KMS-11 (cell line): ENCODE measurements at regions not wholly inside any gene's neighbourhood (a gene's known extent, or its start where the extent isn't known, plus 50 kb on each side); places are given as distances from the start of the nearest gene placed in this dataset.

Source experiments
- H2AFZ ChIP-seq: fragments of 200-600 bp; sonication (generic); 2 replicates; pipeline ENCODE4 v1.6.1; 2016; ENCODE audit warnings: antibody characterized with exemption, mixed run types, low read depth
- H3K27ac ChIP-seq: fragments of 200-600 bp; sonication (generic); 2 replicates; pipeline ENCODE4 v1.6.1; 2016; ENCODE audit warnings: mild to moderate bottlenecking, mixed run types
- H3K27me3 ChIP-seq: fragments of 200-600 bp; sonication (generic); 2 replicates; pipeline ENCODE4 v1.6.1; 2017; ENCODE audit warnings: mild to moderate bottlenecking, low read depth, mixed run types, moderate library complexity; ENCODE audit not compliant: insufficient read depth
- H3K36me3 ChIP-seq: fragments of 200-600 bp; sonication (generic); 2 replicates; pipeline ENCODE4 v1.6.1; 2017; ENCODE audit warnings: mild to moderate bottlenecking, mixed run types; ENCODE audit not compliant: insufficient read depth
- H3K4me1 ChIP-seq: fragments of 200-600 bp; sonication (generic); 2 replicates; pipeline ENCODE4 v1.6.1; 2016; ENCODE audit warnings: mild to moderate bottlenecking, low read depth, mixed run types; ENCODE audit not compliant: poor library complexity, severe bottlenecking
- H3K4me2 ChIP-seq: fragments of 200-600 bp; sonication (generic); 2 replicates; pipeline ENCODE4 v1.7.0; 2016; ENCODE audit warnings: mild to moderate bottlenecking, mixed run types
- H3K4me3 ChIP-seq: fragments of 200-600 bp; sonication (generic); IDR thresholded peaks from 2 replicates; pipeline ENCODE4 v1.6.1; 2017; ENCODE audit warnings: low read depth, low read length, mixed read lengths; ENCODE audit not compliant: insufficient read depth
- H3K79me2 ChIP-seq: fragments of 200-600 bp; sonication (generic); 2 replicates; pipeline ENCODE4 v1.6.1; 2016; ENCODE audit warnings: low read depth, mixed run types; ENCODE audit not compliant: insufficient read depth
- H3K9ac ChIP-seq: fragments of 200-600 bp; sonication (generic); 2 replicates; pipeline ENCODE4 v1.6.1; 2016; ENCODE audit warnings: mild to moderate bottlenecking, mixed run types
- H4K20me1 ChIP-seq: fragments of 200-600 bp; sonication (generic); 2 replicates; pipeline ENCODE4 v1.6.1; 2016; ENCODE audit warnings: mild to moderate bottlenecking, mixed run types; ENCODE audit not compliant: insufficient read depth
- TF ChIP-seq, protein P1 (sequence below): fragments of 200-600 bp; sonication (generic); conservative IDR thresholded peaks from 2 replicates; pipeline ENCODE4 v1.6.1; 2017; ENCODE audit warnings: low read depth, mild to moderate bottlenecking, antibody characterized with exemption, low read length, moderate library complexity, mixed read lengths

DNA sequence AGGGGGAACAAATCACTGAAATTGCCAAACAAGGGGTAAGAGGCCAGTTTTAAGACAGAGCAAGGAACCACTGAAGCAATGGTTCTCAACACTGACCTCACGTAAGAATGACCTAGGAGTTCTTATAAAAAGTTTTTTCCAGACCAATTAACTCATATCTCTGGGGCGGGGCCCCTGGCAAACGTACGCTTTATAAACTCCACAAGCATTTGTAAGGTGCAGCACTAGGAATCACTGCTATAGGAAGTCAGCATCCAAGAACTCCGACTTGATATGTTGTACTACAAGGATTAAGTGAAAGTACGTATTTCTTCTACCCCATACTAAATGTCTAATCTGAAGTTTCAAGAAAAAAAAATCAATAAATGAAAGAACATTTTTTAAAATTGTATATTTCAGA, 269.9 kb downstream of the RCHY1 start:
- Histone ChIP-seq H4K20me1 (no peaks in the 10 kb centered on the region), H3K27me3 (no peaks in the 10 kb centered on the region), H3K4me1 (no peaks in the 10 kb centered on the region), H3K36me3 (no peaks in the 10 kb centered on the region), H3K27ac (no peak overlapping the region), H3K79me2 (no peaks in the 10 kb centered on the region), H3K4me2 (no peak overlapping the region), H2AFZ (no peak overlapping the region), H3K4me3 (no peak overlapping the region), H3K9ac (no peak overlapping the region)
- TF ChIP-seq, protein P1, sequence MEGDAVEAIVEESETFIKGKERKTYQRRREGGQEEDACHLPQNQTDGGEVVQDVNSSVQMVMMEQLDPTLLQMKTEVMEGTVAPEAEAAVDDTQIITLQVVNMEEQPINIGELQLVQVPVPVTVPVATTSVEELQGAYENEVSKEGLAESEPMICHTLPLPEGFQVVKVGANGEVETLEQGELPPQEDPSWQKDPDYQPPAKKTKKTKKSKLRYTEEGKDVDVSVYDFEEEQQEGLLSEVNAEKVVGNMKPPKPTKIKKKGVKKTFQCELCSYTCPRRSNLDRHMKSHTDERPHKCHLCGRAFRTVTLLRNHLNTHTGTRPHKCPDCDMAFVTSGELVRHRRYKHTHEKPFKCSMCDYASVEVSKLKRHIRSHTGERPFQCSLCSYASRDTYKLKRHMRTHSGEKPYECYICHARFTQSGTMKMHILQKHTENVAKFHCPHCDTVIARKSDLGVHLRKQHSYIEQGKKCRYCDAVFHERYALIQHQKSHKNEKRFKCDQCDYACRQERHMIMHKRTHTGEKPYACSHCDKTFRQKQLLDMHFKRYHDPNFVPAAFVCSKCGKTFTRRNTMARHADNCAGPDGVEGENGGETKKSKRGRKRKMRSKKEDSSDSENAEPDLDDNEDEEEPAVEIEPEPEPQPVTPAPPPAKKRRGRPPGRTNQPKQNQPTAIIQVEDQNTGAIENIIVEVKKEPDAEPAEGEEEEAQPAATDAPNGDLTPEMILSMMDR, result no peak

DNA sequence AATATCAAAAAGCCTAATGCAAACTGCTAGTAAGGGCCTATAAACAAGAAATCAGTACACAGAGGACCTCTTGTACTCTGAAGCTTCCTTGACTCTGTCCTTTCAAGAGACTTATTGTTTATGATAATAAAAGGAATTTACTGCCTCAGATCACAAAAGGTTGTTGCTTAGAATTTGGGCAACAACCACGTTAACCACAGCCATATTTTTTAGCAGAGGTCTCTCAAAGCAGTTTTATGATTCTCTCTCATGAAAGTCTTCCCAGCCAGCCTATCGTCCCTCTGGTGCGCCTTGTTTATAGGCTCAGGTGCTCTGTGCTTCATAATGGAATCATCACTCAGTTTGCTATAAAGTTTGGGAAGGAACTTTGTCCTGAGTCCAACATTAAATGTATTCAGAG, 270.6 kb downstream of the RCHY1 start:
- Histone ChIP-seq H3K79me2 (no peaks in the 10 kb centered on the region), H3K27ac (no peak overlapping the region), H3K4me1 (no peaks in the 10 kb centered on the region), H3K4me3 (no peak overlapping the region), H3K9ac (no peak overlapping the region), H2AFZ (no peak overlapping the region), H4K20me1 (no peaks in the 10 kb centered on the region), H3K27me3 (no peaks in the 10 kb centered on the region), H3K4me2 (no peak overlapping the region), H3K36me3 (no peaks in the 10 kb centered on the region)
- TF ChIP-seq, protein P1, result no peak

DNA sequence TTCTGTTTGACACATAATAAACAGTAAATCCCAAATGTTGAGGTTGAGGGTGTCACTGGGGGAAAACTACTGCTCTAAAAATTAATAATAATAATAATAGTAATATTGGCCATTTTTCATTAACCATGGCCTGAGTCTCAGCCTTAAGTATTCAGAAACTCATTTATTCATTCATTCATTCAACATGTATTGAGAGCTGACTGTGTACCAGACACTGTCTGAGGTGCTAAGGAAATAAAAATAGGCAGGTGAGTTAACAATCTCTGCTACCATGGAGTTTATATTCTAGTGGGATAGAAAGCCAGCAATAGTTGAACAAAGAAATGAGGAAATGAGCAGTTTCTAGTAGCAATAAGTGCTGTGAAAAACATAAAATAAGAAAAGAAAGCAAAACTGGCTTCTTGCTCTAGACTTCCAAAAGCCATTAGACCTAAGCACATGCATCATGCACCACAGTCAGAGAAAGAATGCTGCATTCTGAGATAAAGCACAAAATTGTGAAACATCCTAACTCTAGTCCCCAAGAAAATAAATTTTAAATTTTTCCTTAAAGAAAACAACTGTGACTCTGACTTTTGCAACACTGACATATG, 278.7 kb downstream of the RCHY1 start:
- no peaks in the 10 kb centered on the region for H4K20me1 ChIP-seq
- no peak overlapping the region for H3K4me3 ChIP-seq
- H3K9ac ChIP-seq, result no peak overlapping the region
- no peak overlapping the region for H3K27ac ChIP-seq
- H3K27me3 ChIP-seq, result no peaks in the 10 kb centered on the region
- H3K36me3 ChIP-seq, result no peaks in the 10 kb centered on the region
- no peak overlapping the region for H2AFZ ChIP-seq
- TF ChIP-seq, protein P1, result no peak
- H3K4me1 ChIP-seq, result no peaks in the 10 kb centered on the region
- no peaks in the 10 kb centered on the region for H3K79me2 ChIP-seq
- no peak overlapping the region for H3K4me2 ChIP-seq

GRCh38 chr4:75232546-75232945, 281.7 kb downstream of the RCHY1 start:
- Histone ChIP-seq H3K9ac (no peak overlapping the region), H3K4me2 (no peak overlapping the region), H3K4me1 (no peaks in the 10 kb centered on the region), H3K79me2 (no peaks in the 10 kb centered on the region), H3K36me3 (no peaks in the 10 kb centered on the region), H2AFZ (no peak overlapping the region), H3K27ac (no peak overlapping the region), H3K4me3 (no peak overlapping the region), H4K20me1 (no peaks in the 10 kb centered on the region), H3K27me3 (no peaks in the 10 kb centered on the region)
- TF ChIP-seq, protein P1, result no peak
